H1 (cell line): ENCODE measurements at regions not wholly inside any gene's neighbourhood (a gene's known extent, or its start where the extent isn't known, plus 50 kb on each side); places are given as distances from the start of the nearest gene placed in this dataset.

ENCODE experiments used
- CTCF ChIA-PET: fragments of 300-600 bp; sonication (Branson Sonifier 250); formaldehyde crosslinking; loops from one replicate; lab custom pipeline; 2021; ENCODE audit not compliant: partially characterized antibody; lab: Charles Lee
- POLR2A ChIA-PET: fragments of 300-600 bp; sonication (Branson Sonifier 250); formaldehyde crosslinking; loops from one replicate; lab custom pipeline; 2021; ENCODE audit warnings: inconsistent platforms; ENCODE audit not compliant: partially characterized antibody; lab: Charles Lee
- DNase-seq, 2 experiments: peaks; one replicate each; pipeline versions ENCODE4 v3.0.0 to v3.0.0-alpha.2; 2010 to 2022; ENCODE audit warnings: low spot score in 2 of 2, low read depth in 1 of 2, mixed read lengths in 1 of 2
- FAIRE-seq: peaks from 2 replicates; lab custom pipeline; 2011; peaks lifted over from hg19 to GRCh38; lab: Jason Lieb, UNC
- H2AFZ ChIP-seq: 2 replicates; pipeline ENCODE4 v1.8.1; 2012; ENCODE audit warnings: low read length, inconsistent platforms
- H2AK5ac ChIP-seq: 2 replicates; pipeline ENCODE4 v1.6.1; 2013; ENCODE audit warnings: low read depth, low read length
- H2BK120ac ChIP-seq: replicated peaks from 2 replicates; pipeline ENCODE3; 2013; ENCODE audit warnings: low read depth, low read length, inconsistent platforms
- H2BK12ac ChIP-seq: 2 replicates; pipeline ENCODE4 v1.6.1; 2013; ENCODE audit warnings: low read depth, low read length
- H2BK15ac ChIP-seq: 2 replicates; pipeline ENCODE4 v1.6.1; 2013; ENCODE audit warnings: low read length
- H2BK20ac ChIP-seq: 2 replicates; pipeline ENCODE4 v1.6.1; 2013; ENCODE audit warnings: low read length
- H2BK5ac ChIP-seq: 2 replicates; pipeline ENCODE4 v1.6.1; 2013; ENCODE audit warnings: low read depth, low read length
- H3K14ac ChIP-seq: 2 replicates; pipeline ENCODE4 v1.6.1; 2013; ENCODE audit warnings: inconsistent platforms; ENCODE audit not compliant: insufficient read length
- H3K18ac ChIP-seq: 2 replicates; pipeline ENCODE4 v1.6.1; 2013; ENCODE audit warnings: low read length; ENCODE audit errors: extremely low read depth
- H3K23ac ChIP-seq: 2 replicates; pipeline ENCODE4 v1.6.1; 2013; ENCODE audit warnings: inconsistent platforms; ENCODE audit not compliant: insufficient read length
- H3K23me2 ChIP-seq: 2 replicates; pipeline ENCODE4 v1.6.1; 2013; ENCODE audit warnings: low read depth, low read length
- H3K27ac ChIP-seq: 2 replicates; pipeline ENCODE4 v1.6.1; 2011; ENCODE audit warnings: low read depth, low read length, inconsistent platforms
- H3K27me3 ChIP-seq, 4 experiments: replicated peaks in 1 of 4; 1 replicate in 1 of 4; 2 replicates in 3 of 4; pipeline versions ENCODE4 v1.6.1 to v1.8.1; 2011 to 2013; ENCODE audit warnings: low read length in 3 of 4, mild to moderate bottlenecking in 3 of 4, inconsistent platforms in 2 of 4, mixed read lengths in 2 of 4, moderate library complexity in 1 of 4; ENCODE audit not compliant: control insufficient read depth in 3 of 4, insufficient read depth in 3 of 4; ENCODE audit errors: extremely low read depth in 1 of 4
- H3K36me3 ChIP-seq, 4 experiments: 2 replicates each; pipeline versions ENCODE4 v1.6.1 to v1.8.1; 2011 to 2013; ENCODE audit warnings: mild to moderate bottlenecking in 4 of 4, low read length in 3 of 4, moderate library complexity in 2 of 4, control low read depth in 1 of 4, inconsistent platforms in 1 of 4; ENCODE audit not compliant: insufficient read depth in 4 of 4, control insufficient read depth in 2 of 4
- H3K4ac ChIP-seq: replicated peaks from 2 replicates; pipeline ENCODE3; 2013; ENCODE audit warnings: low read length, low read depth, mixed read lengths, inconsistent platforms; ENCODE audit not compliant: insufficient read length
- H3K4me1 ChIP-seq, 4 experiments: replicated peaks in 1 of 4; 1 replicate in 1 of 4; 2 replicates in 3 of 4; pipeline versions ENCODE4 v1.6.1 to v1.8.1; 2011 to 2013; ENCODE audit warnings: low read length in 3 of 4, inconsistent platforms in 2 of 4, mixed read lengths in 1 of 4; ENCODE audit not compliant: insufficient read depth in 4 of 4, control insufficient read depth in 3 of 4
- H3K4me2 ChIP-seq, 2 experiments: 2 replicates each; pipeline versions ENCODE4 v1.6.1 to v1.8.1; 2011 to 2013; ENCODE audit warnings: low read depth in 2 of 2, low read length in 2 of 2, control low read depth in 1 of 2, inconsistent platforms in 1 of 2, mild to moderate bottlenecking in 1 of 2; ENCODE audit not compliant: insufficient read depth in 1 of 2
- H3K4me3 ChIP-seq, 4 experiments: fragments of 200-600, 300-600 bp in 1 of 4; sonication (generic), shearing (Covaris generic), sonication (Bioruptor Twin) in 1 of 4; 2 replicates each; pipeline versions ENCODE4 v1.5.1 to v1.8.1; 2011 to 2016; ENCODE audit warnings: low read length in 4 of 4, low read depth in 3 of 4, control low read depth in 2 of 4, inconsistent platforms in 2 of 4, mild to moderate bottlenecking in 2 of 4, mixed read lengths in 1 of 4, moderate library complexity in 1 of 4; ENCODE audit not compliant: insufficient read depth in 2 of 4; ENCODE audit errors: extremely low read depth in 1 of 4
- H3K56ac ChIP-seq: replicated peaks from 2 replicates; pipeline ENCODE3; 2013; ENCODE audit warnings: low read depth, mild to moderate bottlenecking, mixed read lengths, low read length, inconsistent platforms; ENCODE audit not compliant: insufficient read length
- H3K79me1 ChIP-seq: 2 replicates; pipeline ENCODE4 v1.6.1; 2013; ENCODE audit warnings: low read depth, low read length, control low read depth
- H3K79me2 ChIP-seq, 2 experiments: 2 replicates each; pipeline versions ENCODE4 v1.6.1 to v1.8.1; 2012 to 2013; ENCODE audit warnings: low read length in 2 of 2, mild to moderate bottlenecking in 2 of 2, inconsistent platforms in 1 of 2; ENCODE audit not compliant: insufficient read depth in 2 of 2, control insufficient read depth in 1 of 2
- H3K9ac ChIP-seq, 4 experiments: replicated peaks in 1 of 4; 1 replicate in 1 of 4; 2 replicates in 3 of 4; pipeline versions ENCODE4 v1.6.1 to v1.8.1; 2011 to 2013; ENCODE audit warnings: low read depth in 3 of 4, low read length in 3 of 4, control low read depth in 2 of 4, mild to moderate bottlenecking in 2 of 4, moderate library complexity in 2 of 4, inconsistent platforms in 1 of 4; ENCODE audit errors: extremely low read depth in 1 of 4
- H3K9me3 ChIP-seq, 2 experiments: 2 replicates each; pipeline versions ENCODE4 v1.6.1 to v1.8.1; 2012 to 2013; ENCODE audit warnings: mild to moderate bottlenecking in 2 of 2, moderate library complexity in 2 of 2, control low read depth in 1 of 2, inconsistent platforms in 1 of 2, low read depth in 1 of 2, low read length in 1 of 2, mixed read lengths in 1 of 2; ENCODE audit not compliant: insufficient read depth in 2 of 2
- H4K20me1 ChIP-seq, 2 experiments: replicated peaks in 1 of 2; 2 replicates each; pipeline versions ENCODE3 to v1.8.1; 2011 to 2013; ENCODE audit warnings: inconsistent platforms in 2 of 2, low read length in 2 of 2, mild to moderate bottlenecking in 1 of 2; ENCODE audit not compliant: insufficient read depth in 2 of 2, control insufficient read depth in 1 of 2
- H4K5ac ChIP-seq: 2 replicates; pipeline ENCODE4 v1.6.1; 2013; ENCODE audit warnings: low read length, low read depth, mixed read lengths, inconsistent platforms; ENCODE audit not compliant: insufficient read length
- H4K8ac ChIP-seq: 2 replicates; pipeline ENCODE4 v1.8.0; 2013; ENCODE audit warnings: mild to moderate bottlenecking, moderate library complexity, low read length, inconsistent platforms; ENCODE audit not compliant: insufficient read depth; ENCODE audit errors: extremely low read depth
- H4K91ac ChIP-seq: replicated peaks from 2 replicates; pipeline ENCODE3; 2013; ENCODE audit warnings: low read length, mixed read lengths, inconsistent platforms; ENCODE audit not compliant: insufficient read length
- BCL11A ChIP-seq, 2 experiments: IDR thresholded peaks; one replicate each; pipeline ENCODE4 v1.6.1; 2011; ENCODE audit warnings: low read depth in 2 of 2, low read length in 2 of 2, mild to moderate bottlenecking in 2 of 2
- BRCA1 ChIP-seq: IDR thresholded peaks from 2 replicates; pipeline ENCODE4 v1.6.1; 2012; ENCODE audit warnings: low read depth, low read length, improper control_type of control experiment
- CHD2 ChIP-seq: IDR thresholded peaks from 2 replicates; pipeline ENCODE4 v1.6.1; 2012; ENCODE audit warnings: low read length, improper control_type of control experiment
- GTF2F1 ChIP-seq: IDR thresholded peaks from 2 replicates; pipeline ENCODE4 v1.6.1; 2012; ENCODE audit warnings: low read depth, low read length, improper control_type of control experiment, borderline replicate concordance
- KDM1A ChIP-seq: fragments of 200-600, 300-600 bp; sonication (generic); IDR thresholded peaks from 2 replicates; pipeline ENCODE4 v1.7.1; 2016; ENCODE audit warnings: mild to moderate bottlenecking, low read length, borderline replicate concordance
- MAX ChIP-seq: IDR thresholded peaks from 2 replicates; pipeline ENCODE4 v1.6.1; 2012; ENCODE audit warnings: inconsistent platforms
- NANOG ChIP-seq: IDR thresholded peaks from 2 replicates; pipeline ENCODE4 v1.6.1; 2011; ENCODE audit warnings: low read length, low read depth, mild to moderate bottlenecking, inconsistent platforms; ENCODE audit not compliant: insufficient read depth, poor library complexity, severe bottlenecking
- RBBP5 ChIP-seq: IDR thresholded peaks from 2 replicates; pipeline ENCODE4 v1.7.1; 2012; ENCODE audit warnings: low read depth, mild to moderate bottlenecking, inconsistent platforms, low read length, moderate library complexity, borderline replicate concordance
- RNF2 ChIP-seq: fragments of 200-900, 300-1000 bp; sonication (generic); IDR thresholded peaks from 2 replicates; pipeline ENCODE4 v1.7.1; 2016; ENCODE audit warnings: borderline replicate concordance, low read depth, mild to moderate bottlenecking, antibody characterized with exemption, low read length; ENCODE audit not compliant: poor library complexity, severe bottlenecking; ENCODE audit errors: missing control alignments
- SIRT6 ChIP-seq: IDR thresholded peaks from one replicate; pipeline ENCODE4 v1.7.1; 2012; ENCODE audit warnings: low read length, inconsistent platforms
- TAF7 ChIP-seq: optimal IDR thresholded peaks from 2 replicates; pipeline ENCODE3; 2011; ENCODE audit warnings: low read depth, mild to moderate bottlenecking, inconsistent platforms, low read length, moderate library complexity, borderline replicate concordance
- TEAD4 ChIP-seq: IDR thresholded peaks from 2 replicates; pipeline ENCODE4 v1.6.1; 2012; ENCODE audit warnings: low read depth, low read length, inconsistent platforms, mixed read lengths
- USF2 ChIP-seq: IDR thresholded peaks from 2 replicates; pipeline ENCODE4 v1.6.1; 2011; ENCODE audit warnings: low read length, improper control_type of control experiment
- YY1 ChIP-seq: IDR thresholded peaks from 2 replicates; pipeline ENCODE4 v1.6.1; 2011; ENCODE audit warnings: low read depth, mild to moderate bottlenecking, low read length
- WGBS, 2 experiments: shearing (Covaris generic) in 1 of 2; methylation state at CpG; one replicate each; pipeline versions ENCODE4 v1.1.6 to v1.1.7; 2013 to 2015; ENCODE audit warnings: low lambda C conversion rate in 2 of 2, mixed read lengths in 2 of 2, inconsistent platforms in 1 of 2, low coverage in 1 of 2, missing lambda C conversion rate in 1 of 2; ENCODE audit not compliant: insufficient replicate concordance in 2 of 2, insufficient coverage in 1 of 2, insufficient read length in 1 of 2; ENCODE audit errors: extremely low coverage in 1 of 2, missing lambda C conversion rate in 1 of 2; 5-methylcytosine and 5-hydroxymethylcytosine counted together

- no peaks in the 10 kb centered on the region for H4K20me1 ChIP-seq
- no peak overlapping the region for H3K14ac ChIP-seq
- H3K4me1 ChIP-seq = no peaks in the 10 kb centered on the region
- H3K4me2 ChIP-seq = no peak overlapping the region
- H2BK5ac ChIP-seq = no peak overlapping the region
- no peaks in the 10 kb centered on the region for H3K79me2 ChIP-seq
- H4K8ac ChIP-seq = no peak overlapping the region
- H4K5ac ChIP-seq = no peak overlapping the region
- H3K4ac ChIP-seq = no peak overlapping the region
- DNase-seq (no peak), FAIRE-seq (no peak)
- H3K9me3 ChIP-seq = peaks cover 4 to 12% of the 10 kb centered on the region in 2 experiments; a peak in 3 of 4 replicates
- H2AFZ ChIP-seq = no peak overlapping the region
- no peak overlapping the region for H4K91ac ChIP-seq
- ChIA-PET CTCF (no interaction called here), POLR2A (no interaction called here)
- H3K27me3 ChIP-seq = no peaks in the 10 kb centered on the region
- no peak overlapping the region for H2BK20ac ChIP-seq
- no peaks in the 10 kb centered on the region for H3K79me1 ChIP-seq
- no peak overlapping the region for H3K9ac ChIP-seq
- H3K56ac ChIP-seq = no peak overlapping the region
- no peak overlapping the region for H3K27ac ChIP-seq
- no peak overlapping the region for H3K18ac ChIP-seq
- no peak overlapping the region for H2BK12ac ChIP-seq
- H2BK120ac ChIP-seq = no peak overlapping the region
- 91% methylated on average over 2 of the region's 2 CpGs; no CpG with 5 or more reads in 1 of the 2 experiments for WGBS, 2 experiments
- no peak overlapping the region for H3K4me3 ChIP-seq
- no peaks in the 10 kb centered on the region for H3K23me2 ChIP-seq
- no peak overlapping the region for H3K23ac ChIP-seq
- H2BK15ac ChIP-seq = no peak overlapping the region
- no peaks in the 10 kb centered on the region for H3K36me3 ChIP-seq
- no peak overlapping the region for H2AK5ac ChIP-seq
- no peak for TF ChIP-seq TEAD4
- no peak for TF ChIP-seq MAX
- TF ChIP-seq NANOG = no peak
- TF ChIP-seq USF2 = no peak
- no peak for TF ChIP-seq BRCA1
- TF ChIP-seq GTF2F1 = no peak
- TF ChIP-seq RNF2 = no peak
- TF ChIP-seq CHD2 = no peak
- no peak for TF ChIP-seq BCL11A (IDR thresholded peaks at IDR 0.05; ENCODE audit: low read depth in 2 of 2, low read length in 2 of 2)
- TF ChIP-seq YY1 = no peak
- no peak for TF ChIP-seq TAF7
- TF ChIP-seq SIRT6 = no peak
- no peak for TF ChIP-seq RBBP5
- no peak for TF ChIP-seq KDM1A
These were observed 249.4 kb downstream of the SLITRK6 start for GRCh38 chr13:85549819-85550218.
